IMR-90 (cell line): ENCODE measurements at regions not wholly inside any gene's neighbourhood (a gene's known extent, or its start where the extent isn't known, plus 50 kb on each side); places are given as distances from the start of the nearest gene placed in this dataset.

Source experiments
- ATAC-seq: fragments of 200-7000 bp; cut with Tn5 transposase; 2 replicates; pipeline ENCODE4 v1.9.1; 2020; ENCODE audit warnings: low read depth, mild to moderate bottlenecking, moderate library complexity
- BruUV-seq: library from RNA; stranded (reverse); fragments of 400-500 nt; replicated peaks from 2 replicates; lab custom pipeline; 2021; lab: Mats Ljungman, UMichigan
- CTCF ChIA-PET: fragments of 300-600 bp; formaldehyde crosslinking; extraction: SDS; loops from one replicate; lab custom pipeline; 2021; ENCODE audit warnings: antibody characterized with exemption; lab: Yijun Ruan, JAX
- POLR2A ChIA-PET: fragments of 300-600 bp; sonication (Branson Sonifier 250); formaldehyde crosslinking; loops from one replicate; lab custom pipeline; 2022; ENCODE audit warnings: antibody characterized with exemption; ENCODE audit not compliant: unreplicated experiment; lab: Charles Lee
- DNase-seq: peaks from one replicate; pipeline ENCODE4 v3.0.0; 2013
- H2AFZ ChIP-seq: replicated peaks from 2 replicates; pipeline ENCODE3; 2013; ENCODE audit warnings: low read length, mild to moderate bottlenecking; ENCODE audit not compliant: poor library complexity
- H2AK5ac ChIP-seq: 2 replicates; pipeline ENCODE4 v1.6.1; 2013; ENCODE audit warnings: low read depth, low read length, inconsistent platforms
- H2AK9ac ChIP-seq: replicated peaks from 2 replicates; pipeline ENCODE3; 2013; ENCODE audit warnings: mild to moderate bottlenecking, low read depth, low read length, moderate library complexity; ENCODE audit not compliant: poor library complexity
- H2BK120ac ChIP-seq: 2 replicates; pipeline ENCODE4 v1.6.1; 2013; ENCODE audit warnings: low read depth, low read length, inconsistent platforms
- H2BK15ac ChIP-seq: 3 replicates; pipeline ENCODE4 v1.6.1; 2013; ENCODE audit warnings: low read depth, low read length, inconsistent platforms
- H2BK20ac ChIP-seq: 2 replicates; pipeline ENCODE4 v1.6.1; 2013; ENCODE audit warnings: low read depth, mild to moderate bottlenecking, inconsistent platforms, low read length, moderate library complexity
- H2BK5ac ChIP-seq: 2 replicates; pipeline ENCODE4 v1.6.1; 2013; ENCODE audit warnings: mild to moderate bottlenecking, low read depth, low read length, inconsistent platforms; ENCODE audit not compliant: poor library complexity, severe bottlenecking
- H3K14ac ChIP-seq: replicated peaks from 2 replicates; pipeline ENCODE4 v1.6.1; 2013; ENCODE audit warnings: low read depth, low read length, inconsistent platforms
- H3K18ac ChIP-seq: 2 replicates; pipeline ENCODE4 v1.6.1; 2013; ENCODE audit warnings: low read depth, low read length, control low read depth
- H3K23ac ChIP-seq: 2 replicates; pipeline ENCODE4 v1.6.1; 2013; ENCODE audit warnings: low read depth, low read length, inconsistent platforms
- H3K27ac ChIP-seq: 2 replicates; pipeline ENCODE4 v1.5.1; 2013; ENCODE audit warnings: mild to moderate bottlenecking, control low read depth, low read length; ENCODE audit not compliant: insufficient read depth
- H3K27me3 ChIP-seq: 2 replicates; pipeline ENCODE4 v1.6.1; 2013; ENCODE audit warnings: low read length; ENCODE audit not compliant: control insufficient read depth, insufficient read depth
- H3K36me3 ChIP-seq: 2 replicates; pipeline ENCODE4 v1.6.1; 2013; ENCODE audit warnings: low read length, mixed read lengths; ENCODE audit not compliant: control insufficient read depth, insufficient read depth
- H3K4ac ChIP-seq: 2 replicates; pipeline ENCODE4 v1.6.1; 2013; ENCODE audit warnings: low read depth, low read length, inconsistent platforms
- H3K4me1 ChIP-seq: 2 replicates; pipeline ENCODE4 v1.6.1; 2013; ENCODE audit warnings: low read length, mixed read lengths; ENCODE audit not compliant: control insufficient read depth, insufficient read depth
- H3K4me2 ChIP-seq: 2 replicates; pipeline ENCODE4 v1.6.1; 2013; ENCODE audit warnings: low read depth, mild to moderate bottlenecking, control low read depth, low read length, moderate library complexity
- H3K4me3 ChIP-seq: 2 replicates; pipeline ENCODE4 v1.5.1; 2013; ENCODE audit warnings: low read depth, mild to moderate bottlenecking, control low read depth, low read length, moderate library complexity; ENCODE audit not compliant: insufficient read depth
- H3K56ac ChIP-seq: 2 replicates; pipeline ENCODE4 v1.6.1; 2013; ENCODE audit warnings: low read length, inconsistent platforms; ENCODE audit not compliant: insufficient read depth; ENCODE audit errors: extremely low read depth
- H3K79me1 ChIP-seq, 2 experiments: 2 replicates each; pipeline ENCODE4 v1.6.1; 2013; ENCODE audit warnings: low read length in 2 of 2, inconsistent platforms in 1 of 2, low read depth in 1 of 2
- H3K9ac ChIP-seq: 2 replicates; pipeline ENCODE4 v1.6.1; 2013; ENCODE audit warnings: low read depth, low read length, control low read depth
- H3K9me1 ChIP-seq: 2 replicates; pipeline ENCODE4 v1.6.1; 2013; ENCODE audit warnings: low read length, inconsistent platforms; ENCODE audit not compliant: insufficient read depth
- H3K9me3 ChIP-seq: 2 replicates; pipeline ENCODE4 v1.6.1; 2013; ENCODE audit warnings: low read length; ENCODE audit not compliant: control insufficient read depth, insufficient read depth
- H4K20me1 ChIP-seq: 2 replicates; pipeline ENCODE4 v1.6.1; 2013; ENCODE audit warnings: low read length, inconsistent platforms; ENCODE audit not compliant: insufficient read depth
- H4K5ac ChIP-seq: 2 replicates; pipeline ENCODE4 v1.6.1; 2013; ENCODE audit warnings: mild to moderate bottlenecking, low read depth, low read length, control low read depth
- H4K8ac ChIP-seq, 2 experiments: 2 replicates each; pipeline ENCODE4 v1.6.1; 2013; ENCODE audit warnings: low read depth in 2 of 2, low read length in 2 of 2, control low read depth in 1 of 2, inconsistent platforms in 1 of 2
- H4K91ac ChIP-seq: 2 replicates; pipeline ENCODE4 v1.6.1; 2013; ENCODE audit warnings: low read depth, low read length, inconsistent platforms; ENCODE audit not compliant: insufficient read depth
- BHLHE40 ChIP-seq: fragments of 150-350 bp; IDR thresholded peaks from 2 replicates; pipeline ENCODE4 v1.6.1; 2016; ENCODE audit warnings: mild to moderate bottlenecking, low read depth, low read length
- CEBPB ChIP-seq: IDR thresholded peaks from 2 replicates; pipeline ENCODE4 v1.6.1; 2012; ENCODE audit warnings: low read depth, low read length, improper control_type of control experiment
- CHD1 ChIP-seq: IDR thresholded peaks from 2 replicates; pipeline ENCODE4 v1.6.1; 2012; ENCODE audit warnings: low read depth, low read length, improper control_type of control experiment
- CTCF ChIP-seq: conservative IDR thresholded peaks from 2 replicates; pipeline ENCODE4 v1.5.1; 2012; ENCODE audit warnings: mild to moderate bottlenecking, low read depth, low read length, improper control_type of control experiment
- ELK1 ChIP-seq: fragments of 150-350 bp; IDR thresholded peaks from 2 replicates; pipeline ENCODE4 v1.6.1; 2016; ENCODE audit warnings: low read depth, mild to moderate bottlenecking, low read length, moderate library complexity, borderline replicate concordance
- FOS ChIP-seq: fragments of 150-350 bp; IDR thresholded peaks from 2 replicates; pipeline ENCODE4 v1.6.1; 2016; ENCODE audit warnings: low read depth, low read length
- MAFK ChIP-seq: IDR thresholded peaks from 2 replicates; pipeline ENCODE4 v1.6.1; 2012; ENCODE audit warnings: low read depth, low read length, improper control_type of control experiment
- MAZ ChIP-seq: IDR thresholded peaks from 2 replicates; pipeline ENCODE4 v1.6.1; 2012; ENCODE audit warnings: low read depth, mild to moderate bottlenecking, low read length, improper control_type of control experiment, moderate library complexity, borderline replicate concordance
- MXI1 ChIP-seq: IDR thresholded peaks from 2 replicates; pipeline ENCODE4 v1.6.1; 2012; ENCODE audit warnings: low read depth, mild to moderate bottlenecking, low read length, moderate library complexity, borderline replicate concordance
- NFE2L2 ChIP-seq: fragments of 150-350 bp; IDR thresholded peaks from 2 replicates; pipeline ENCODE4 v1.6.1; 2016; ENCODE audit warnings: low read depth, mild to moderate bottlenecking, low read length
- POLR2A ChIP-seq: IDR thresholded peaks from 2 replicates; pipeline ENCODE4 v1.6.1; 2012; ENCODE audit warnings: mild to moderate bottlenecking, low read depth, low read length
- RAD21 ChIP-seq: IDR thresholded peaks from 2 replicates; pipeline ENCODE4 v1.6.1; 2012; ENCODE audit warnings: low read length, improper control_type of control experiment
- RCOR1 ChIP-seq: IDR thresholded peaks from 2 replicates; pipeline ENCODE4 v1.6.1; 2012; ENCODE audit warnings: mild to moderate bottlenecking, low read length, improper control_type of control experiment; ENCODE audit not compliant: insufficient replicate concordance
- RFX5 ChIP-seq: IDR thresholded peaks from 2 replicates; pipeline ENCODE4 v1.8.0; 2012; ENCODE audit warnings: low read depth, mild to moderate bottlenecking, low read length, moderate library complexity
- SMC3 ChIP-seq: fragments of 150-350 bp; IDR thresholded peaks from 2 replicates; pipeline ENCODE4 v1.6.1; 2016; ENCODE audit warnings: low read depth, mild to moderate bottlenecking, antibody characterized with exemption, low read length, moderate library complexity
- USF2 ChIP-seq: fragments of 150-350 bp; IDR thresholded peaks from 2 replicates; pipeline ENCODE4 v1.6.1; 2017; ENCODE audit warnings: mild to moderate bottlenecking, antibody characterized with exemption, low read length, low read depth
- WGBS, 2 experiments: methylation state at CpG; one replicate each; pipeline versions ENCODE4 v1.1.5 to v1.1.7; 2013; ENCODE audit warnings: missing lambda C conversion rate in 2 of 2; ENCODE audit not compliant: insufficient read length in 1 of 2; ENCODE audit errors: extremely low coverage in 2 of 2; 5-methylcytosine and 5-hydroxymethylcytosine counted together
- dilution Hi-C: fragments of 300-500 bp; cut with HindIII; formaldehyde crosslinking; loops from one replicate; pipeline ENCODE4 v1.14.3; 2018; ENCODE audit warnings: low sequenced_read_pairs; ENCODE audit not compliant: unreplicated experiment
- in situ Hi-C: fragments of 300-500 bp; cut with MboI; formaldehyde crosslinking; loops from 3 replicates; pipeline ENCODE4 v1.14.3; 2019; ENCODE audit warnings: low sequenced_read_pairs, inconsistent platforms, mixed read lengths
- intact Hi-C: fragments of 100-400 bp; cut with micrococcal nuclease; formaldehyde crosslinking; loops from 2 replicates; pipeline ENCODE4 v1.10.0; 2022

- CTCF ChIA-PET: no interaction called here
- Histone ChIP-seq H3K4ac (no peak overlapping the region), H2BK15ac (no peak overlapping the region), H3K56ac (no peak overlapping the region), H4K20me1 (no peaks in the 10 kb centered on the region), H3K9me1 (no peaks in the 10 kb centered on the region), H3K18ac (no peak overlapping the region), H2BK120ac (no peak overlapping the region), H2AK5ac (no peak overlapping the region), H4K91ac (no peak overlapping the region), H3K4me3 (no peak overlapping the region), H3K23ac (no peak overlapping the region), H3K36me3 (no peaks in the 10 kb centered on the region), H3K79me1 (no peaks in the 10 kb centered on the region), H3K9me3 (no peaks in the 10 kb centered on the region), H3K4me2 (no peak overlapping the region), H3K27me3 (peaks cover 4% of the 10 kb centered on the region; the same call in 1 of the 2 replicates), H3K4me1 (no peaks in the 10 kb centered on the region), H2BK5ac (no peak overlapping the region), H2AFZ (no peak overlapping the region), H2AK9ac (no peak overlapping the region), H3K14ac (no peak overlapping the region), H4K8ac (no peak overlapping the region), H2BK20ac (no peak overlapping the region), H3K27ac (no peak overlapping the region), H4K5ac (no peak overlapping the region), H3K9ac (no peak overlapping the region)
- no TSS peak for BruUV-seq
- TF ChIP-seq USF2: no peak
- no peak for TF ChIP-seq NFE2L2
- TF ChIP-seq RCOR1: no peak
- no peak for TF ChIP-seq FOS
- TF ChIP-seq MXI1: no peak
- TF ChIP-seq MAFK: no peak
- TF ChIP-seq MAZ: no peak
- no peak for TF ChIP-seq BHLHE40
- no peak for TF ChIP-seq RFX5
- no peak for TF ChIP-seq CTCF
- TF ChIP-seq RAD21: no peak
- TF ChIP-seq SMC3: no peak
- no peak for TF ChIP-seq ELK1
- TF ChIP-seq CEBPB: no peak
- no peak for TF ChIP-seq POLR2A
- no peak for TF ChIP-seq CHD1
- DNase-seq (no peak), ATAC-seq (no peak)
- POLR2A ChIA-PET: no interaction called here
- in situ Hi-C loops: no loop called here
- intact Hi-C loops: no loop called here
- no CpG with 5 or more reads among the region's 2 CpGs for WGBS, 2 experiments
- dilution Hi-C loops: no loop called here
These were observed 50.4 kb upstream of the CLMN start for GRCh38 chr14:95370076-95370475.
